CD4-positive, alpha-beta T cell treated with Interleukin-6 at 100 ng/mL for 8 hours (primary cell): ENCODE measurements at regions not wholly inside any gene's neighbourhood (a gene's known extent, or its start where the extent isn't known, plus 50 kb on each side); places are given as distances from the start of the nearest gene placed in this dataset.

ENCODE experiments used
- DNase-seq: peaks from one replicate; pipeline ENCODE4 v3.0.0-alpha.2; 2020; ENCODE audit warnings: mixed read lengths, low spot score

GRCh38 chr2:186069676-186070075 lies 331.1 kb downstream of the FSIP2 start:
- no peak for DNase-seq

- no peak for DNase-seq
Observed at GRCh38 chr2:186085226-186085625, 346.6 kb downstream of the FSIP2 start.

GRCh38 chr2:186093174-186093573 lies 354.6 kb downstream of the FSIP2 start:
- DNase-seq, result no peak

GRCh38 chr2:186098821-186099220 lies 360.2 kb downstream of the FSIP2 start:
- DNase-seq, result no peak

- DNase-seq, result no peak
Observed at GRCh38 chr2:186099826-186100225, 361.2 kb downstream of the FSIP2 start.

GRCh38 chr2:186100636-186101035 lies 362.0 kb downstream of the FSIP2 start:
- DNase-seq, result no peak

- DNase-seq, result no peak
Observed at GRCh38 chr2:186101616-186102015, 363.0 kb downstream of the FSIP2 start.

GRCh38 chr2:186103276-186103675 lies 364.7 kb downstream of the FSIP2 start:
- DNase-seq, result no peak

- no peak for DNase-seq
Observed at GRCh38 chr2:186105016-186105724, 366.6 kb downstream of the FSIP2 start.

GRCh38 chr2:186108470-186108869 lies 369.9 kb downstream of the FSIP2 start:
- DNase-seq, result no peak

GRCh38 chr2:186113284-186113683 lies 372.8 kb upstream of the ZC3H15 start:
- DNase-seq, result no peak

GRCh38 chr2:186125156-186125555 lies 360.9 kb upstream of the ZC3H15 start:
- no peak for DNase-seq

- DNase-seq, result no peak
Observed at GRCh38 chr2:186125625-186126024, 360.4 kb upstream of the ZC3H15 start.

- no peak for DNase-seq
Observed at GRCh38 chr2:186126181-186126580, 359.9 kb upstream of the ZC3H15 start.

- DNase-seq, result no peak
Observed at GRCh38 chr2:186129767-186130581, 356.1 kb upstream of the ZC3H15 start.

- no peak for DNase-seq
Observed at GRCh38 chr2:186130748-186131641, 355.1 kb upstream of the ZC3H15 start.

- no peak for DNase-seq
Observed at GRCh38 chr2:186135686-186136085, 350.4 kb upstream of the ZC3H15 start.

GRCh38 chr2:186136860-186137259 lies 349.2 kb upstream of the ZC3H15 start:
- DNase-seq, result no peak

GRCh38 chr2:186138845-186139244 lies 347.2 kb upstream of the ZC3H15 start:
- no peak for DNase-seq

- DNase-seq, result no peak
Observed at GRCh38 chr2:186159101-186159500, 327.0 kb upstream of the ZC3H15 start.

- no peak for DNase-seq
Observed at GRCh38 chr2:186164325-186164724, 321.7 kb upstream of the ZC3H15 start.

- DNase-seq, result no peak
Observed at GRCh38 chr2:186170693-186171092, 315.4 kb upstream of the ZC3H15 start.
